HUES64 (cell line): ENCODE measurements at regions not wholly inside any gene's neighbourhood (a gene's known extent, or its start where the extent isn't known, plus 50 kb on each side); places are given as distances from the start of the nearest gene placed in this dataset.
A peak's percentile ranks its signal among the peaks of the same experiment; 100 is the strongest.
"Not testable (repeated sequence)": the region's sequence is repeated elsewhere in the genome, so short reads cannot be mapped to it uniquely, and the experiment has no call there.

ENCODE experiments used
- H3K27ac ChIP-seq: 2 replicates; pipeline ENCODE4 v1.7.0; 2013; ENCODE audit warnings: low read depth, low read length, inconsistent platforms
- H3K27me3 ChIP-seq: 2 replicates; pipeline ENCODE4 v1.6.1; 2013; ENCODE audit warnings: mild to moderate bottlenecking, low read length; ENCODE audit not compliant: insufficient read depth
- H3K36me3 ChIP-seq: 2 replicates; pipeline ENCODE4 v1.6.1; 2013; ENCODE audit warnings: mild to moderate bottlenecking, low read length; ENCODE audit not compliant: insufficient read depth
- H3K4me1 ChIP-seq: 2 replicates; pipeline ENCODE4 v1.6.1; 2013; ENCODE audit warnings: mild to moderate bottlenecking, low read length, moderate library complexity; ENCODE audit not compliant: insufficient read depth
- H3K4me3 ChIP-seq: 2 replicates; pipeline ENCODE4 v1.5.1; 2013; ENCODE audit warnings: mild to moderate bottlenecking, low read length, moderate library complexity
- H3K9ac ChIP-seq: 2 replicates; pipeline ENCODE4 v1.6.1; 2013; ENCODE audit warnings: mild to moderate bottlenecking, low read depth, low read length
- H3K9me3 ChIP-seq: 2 replicates; pipeline ENCODE4 v1.6.1; 2013; ENCODE audit warnings: low read depth, low read length; ENCODE audit not compliant: insufficient read depth
- WGBS: fragments of 150-250, 120-280 bp; methylation state at CpG from one replicate; pipeline ENCODE4 v1.1.7; 2013; ENCODE audit warnings: missing lambda C conversion rate; 5-methylcytosine and 5-hydroxymethylcytosine counted together

GRCh38 chr5:83802686-83803085 lies 82.0 kb upstream of the HAPLN1 start:
- Histone ChIP-seq H3K4me3 (no peak overlapping the region), H3K4me1 (no peaks in the 10 kb centered on the region), H3K36me3 (no peaks in the 10 kb centered on the region), H3K9me3 (no peaks in the 10 kb centered on the region), H3K9ac (no peak overlapping the region), H3K27ac (no peak overlapping the region), H3K27me3 (no peaks in the 10 kb centered on the region)
- WGBS = 93% methylated on average over 1 of the region's 2 CpGs

- no peaks in the 10 kb centered on the region for H3K4me1 ChIP-seq
- no peaks in the 10 kb centered on the region for H3K9me3 ChIP-seq
- no peak overlapping the region for H3K27ac ChIP-seq
- H3K4me3 ChIP-seq = no peak overlapping the region
- no peaks in the 10 kb centered on the region for H3K36me3 ChIP-seq
- WGBS = no CpG with 5 or more reads among the region's 2 CpGs
- no peak overlapping the region for H3K9ac ChIP-seq
- H3K27me3 ChIP-seq = no peaks in the 10 kb centered on the region
Observed at GRCh38 chr5:83800201-83800600, 79.5 kb upstream of the HAPLN1 start.

GRCh38 chr5:83799020-83799419 lies 78.4 kb upstream of the HAPLN1 start:
- peak overlapping the region; percentile 55; the same call in 1 of the 2 replicates for H3K9ac ChIP-seq
- not testable (repeated sequence) for H3K9me3 ChIP-seq, H3K27me3 ChIP-seq, H3K36me3 ChIP-seq, H3K27ac ChIP-seq, H3K4me1 ChIP-seq
- H3K4me3 ChIP-seq = peak overlapping the region; percentile 33; the same call in 1 of the 2 replicates
- 46% methylated on average over 11 of the region's 11 CpGs for WGBS

GRCh38 chr5:83789371-83789770 lies 68.7 kb upstream of the HAPLN1 start:
- no peaks in the 10 kb centered on the region for H3K36me3 ChIP-seq
- H3K4me1 ChIP-seq = no peaks in the 10 kb centered on the region
- no peak overlapping the region for H3K4me3 ChIP-seq
- H3K9me3 ChIP-seq = no peaks in the 10 kb centered on the region
- no peak overlapping the region for H3K9ac ChIP-seq
- no peak overlapping the region for H3K27ac ChIP-seq
- no CpG with 5 or more reads among the region's 1 CpG for WGBS
- no peaks in the 10 kb centered on the region for H3K27me3 ChIP-seq

GRCh38 chr5:83787631-83788030 lies 67.0 kb upstream of the HAPLN1 start:
- 77% methylated on average over 3 of the region's 3 CpGs for WGBS
- no peak overlapping the region for H3K27ac ChIP-seq
- no peak overlapping the region for H3K4me3 ChIP-seq
- H3K36me3 ChIP-seq = no peaks in the 10 kb centered on the region
- H3K9ac ChIP-seq = no peak overlapping the region
- no peaks in the 10 kb centered on the region for H3K27me3 ChIP-seq
- no peaks in the 10 kb centered on the region for H3K9me3 ChIP-seq
- H3K4me1 ChIP-seq = no peaks in the 10 kb centered on the region

GRCh38 chr5:83785176-83785668 lies 64.6 kb upstream of the HAPLN1 start:
- Histone ChIP-seq H3K4me3 (no peak overlapping the region), H3K9me3 (no peaks in the 10 kb centered on the region), H3K36me3 (no peaks in the 10 kb centered on the region), H3K27ac (no peak overlapping the region), H3K4me1 (no peaks in the 10 kb centered on the region), H3K9ac (no peak overlapping the region), H3K27me3 (no peaks in the 10 kb centered on the region)
- WGBS = 80% methylated on average over 6 of the region's 6 CpGs

- Histone ChIP-seq H3K9ac (no peak overlapping the region), H3K36me3 (no peaks in the 10 kb centered on the region), H3K9me3 (no peaks in the 10 kb centered on the region), H3K27ac (no peak overlapping the region), H3K4me1 (no peaks in the 10 kb centered on the region), H3K27me3 (no peaks in the 10 kb centered on the region), H3K4me3 (no peak overlapping the region)
- 93% methylated on average over 3 of the region's 3 CpGs for WGBS
Observed at GRCh38 chr5:83780699-83781350, 60.2 kb upstream of the HAPLN1 start.

GRCh38 chr5:83777856-83778255 lies 57.2 kb upstream of the HAPLN1 start:
- Histone ChIP-seq H3K27me3 (no peaks in the 10 kb centered on the region), H3K4me1 (no peaks in the 10 kb centered on the region), H3K4me3 (no peak overlapping the region), H3K27ac (no peak overlapping the region), H3K9me3 (no peaks in the 10 kb centered on the region), H3K9ac (no peak overlapping the region), H3K36me3 (no peaks in the 10 kb centered on the region)

GRCh38 chr5:83776437-83777031 lies 55.9 kb upstream of the HAPLN1 start:
- H3K4me1 ChIP-seq = no peaks in the 10 kb centered on the region
- WGBS = 100% methylated on average over 1 of the region's 1 CpG

More at GRCh38 chr5:83776437-83777031, 55.9 kb upstream of the HAPLN1 start:
- H3K9me3 ChIP-seq = no peaks in the 10 kb centered on the region
- H3K27me3 ChIP-seq = no peaks in the 10 kb centered on the region
- no peak overlapping the region for H3K9ac ChIP-seq
- H3K27ac ChIP-seq = no peak overlapping the region
- no peaks in the 10 kb centered on the region for H3K36me3 ChIP-seq
- no peak overlapping the region for H3K4me3 ChIP-seq
